GM19468 (cell line): ENCODE measurements at regions not wholly inside any gene's neighbourhood (a gene's known extent, or its start where the extent isn't known, plus 50 kb on each side); places are given as distances from the start of the nearest gene placed in this dataset.
"Not testable (repeated sequence)": the region's sequence is repeated elsewhere in the genome, so short reads cannot be mapped to it uniquely, and the experiment has no call there.

Source experiments
- ATAC-seq: cut with Tn5 transposase; IDR thresholded peaks from one replicate; pipeline ENCODE4 v1.9.1; 2021; ENCODE audit warnings: mild to moderate bottlenecking, moderate library complexity, moderate number of reproducible peaks; ENCODE audit not compliant: unreplicated experiment; ENCODE audit errors: extremely low read depth

DNA sequence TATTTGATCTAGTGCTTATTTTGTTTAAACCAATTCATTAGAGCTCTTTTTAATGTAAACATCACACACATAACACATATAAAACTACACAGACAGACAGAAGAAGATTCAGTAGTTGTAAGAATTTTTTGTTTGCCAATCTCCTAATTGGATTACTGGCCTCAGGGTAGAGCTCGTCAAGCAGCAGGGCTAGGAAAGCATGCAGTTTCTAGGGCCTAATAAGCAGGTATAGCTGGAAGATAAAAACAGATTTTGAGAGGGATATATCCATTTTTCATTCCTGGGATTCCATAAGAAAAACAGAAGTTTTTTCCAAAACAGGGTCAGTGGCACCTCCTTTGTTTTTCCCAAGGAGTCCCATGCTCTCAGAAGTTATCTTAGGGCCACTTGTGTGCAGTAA lies 265.2 kb upstream of the SGO1 start:
- ATAC-seq: no peak

DNA sequence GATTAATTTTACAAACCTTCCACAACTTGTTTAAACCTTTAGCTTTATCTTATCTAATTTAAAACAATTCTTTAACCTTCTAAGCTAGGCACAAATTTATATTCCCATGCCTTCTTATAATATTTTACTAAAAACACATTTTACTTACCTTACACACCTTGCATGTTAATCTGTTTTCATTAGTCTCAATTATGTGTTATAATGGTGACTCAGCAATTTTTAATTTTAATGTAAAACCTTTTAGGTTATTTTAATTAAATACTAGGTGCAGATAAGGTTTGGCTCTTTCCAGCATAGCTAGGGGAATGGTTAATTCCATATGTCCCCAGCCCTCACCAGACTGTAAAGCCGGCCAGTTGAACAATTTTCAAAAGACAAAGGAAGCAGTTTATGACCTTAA lies 264.6 kb upstream of the SGO1 start:
- ATAC-seq: no peak

DNA sequence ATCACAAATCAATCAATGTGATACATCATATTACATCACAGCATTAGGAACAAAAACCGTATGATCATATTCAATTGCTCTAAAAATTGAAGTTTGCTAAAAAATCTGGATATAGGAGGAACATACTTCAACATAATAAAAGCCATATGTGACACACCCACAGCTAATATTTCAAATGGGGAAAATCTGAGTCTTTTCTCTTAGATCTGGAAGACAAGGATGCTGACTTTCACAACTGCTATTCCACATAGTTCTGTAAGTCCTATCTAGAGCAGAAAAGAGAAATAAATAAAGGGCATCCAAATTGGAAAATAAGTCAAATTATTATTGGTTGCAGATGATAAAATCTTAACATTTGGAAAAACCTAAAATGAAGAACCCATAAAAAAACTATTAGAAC lies 256.8 kb upstream of the SGO1 start:
- ATAC-seq: no peak

DNA sequence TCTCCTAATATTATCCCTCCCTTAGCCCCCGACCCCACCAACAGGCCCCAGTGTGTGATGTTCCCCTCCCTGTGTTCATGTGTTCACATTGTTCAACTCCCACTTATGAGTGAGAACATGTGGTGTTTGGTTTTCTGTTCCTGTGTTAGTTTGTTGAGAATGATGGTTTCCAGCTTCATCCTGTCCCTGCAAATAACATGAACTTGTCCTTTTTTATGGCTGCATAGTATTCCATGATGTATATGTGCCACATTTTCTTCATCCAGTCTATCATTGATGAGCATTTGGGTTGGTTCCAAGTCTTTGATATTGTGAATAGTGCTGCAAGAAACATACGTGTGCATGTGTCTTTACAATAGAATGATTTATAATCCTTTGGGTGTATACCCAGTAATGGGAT lies 241.3 kb upstream of the SGO1 start:
- ATAC-seq: not testable (repeated sequence)

DNA sequence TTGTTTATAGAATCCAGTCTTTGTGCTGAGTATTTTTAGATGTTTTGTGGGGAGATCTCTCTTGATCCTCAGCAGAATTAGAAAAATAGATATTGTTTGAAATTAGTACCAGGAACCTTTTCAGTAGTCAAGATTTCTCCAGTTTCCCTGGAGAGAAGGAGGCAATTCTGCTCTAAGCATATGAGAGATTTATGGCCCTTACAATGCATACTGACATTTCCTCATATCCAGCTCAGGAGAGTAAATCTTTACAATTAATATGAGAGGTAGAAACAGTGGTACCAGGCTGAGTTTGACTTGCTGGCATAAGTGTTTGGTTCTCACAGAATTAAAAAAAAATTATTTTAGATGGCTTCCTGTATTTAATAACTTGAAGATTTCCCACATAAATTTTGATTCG lies 239.1 kb upstream of the SGO1 start:
- ATAC-seq: no peak

- ATAC-seq: no peak
These were observed 238.1 kb upstream of the SGO1 start for GRCh38 chr3:20424086-20424485.

DNA sequence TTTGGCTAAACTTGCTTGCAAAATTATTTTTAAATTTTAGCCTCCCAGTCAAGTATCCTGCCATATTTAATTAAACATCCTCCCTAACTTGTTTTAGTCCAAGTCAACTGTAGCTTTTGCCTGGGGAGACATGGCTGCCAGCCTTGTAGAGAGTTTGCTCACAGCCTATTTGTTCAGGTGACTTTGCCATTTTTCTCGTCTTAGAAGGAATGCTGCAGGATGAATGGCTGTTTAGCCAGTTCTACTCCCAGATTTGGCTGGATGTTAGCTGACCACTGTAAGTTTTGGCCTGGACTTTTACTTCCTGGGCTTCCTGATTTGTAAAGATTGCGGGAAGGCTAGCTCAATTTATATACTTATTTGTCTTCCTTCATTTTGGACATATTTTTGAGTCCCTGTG lies 236.4 kb upstream of the SGO1 start:
- ATAC-seq: no peak

DNA sequence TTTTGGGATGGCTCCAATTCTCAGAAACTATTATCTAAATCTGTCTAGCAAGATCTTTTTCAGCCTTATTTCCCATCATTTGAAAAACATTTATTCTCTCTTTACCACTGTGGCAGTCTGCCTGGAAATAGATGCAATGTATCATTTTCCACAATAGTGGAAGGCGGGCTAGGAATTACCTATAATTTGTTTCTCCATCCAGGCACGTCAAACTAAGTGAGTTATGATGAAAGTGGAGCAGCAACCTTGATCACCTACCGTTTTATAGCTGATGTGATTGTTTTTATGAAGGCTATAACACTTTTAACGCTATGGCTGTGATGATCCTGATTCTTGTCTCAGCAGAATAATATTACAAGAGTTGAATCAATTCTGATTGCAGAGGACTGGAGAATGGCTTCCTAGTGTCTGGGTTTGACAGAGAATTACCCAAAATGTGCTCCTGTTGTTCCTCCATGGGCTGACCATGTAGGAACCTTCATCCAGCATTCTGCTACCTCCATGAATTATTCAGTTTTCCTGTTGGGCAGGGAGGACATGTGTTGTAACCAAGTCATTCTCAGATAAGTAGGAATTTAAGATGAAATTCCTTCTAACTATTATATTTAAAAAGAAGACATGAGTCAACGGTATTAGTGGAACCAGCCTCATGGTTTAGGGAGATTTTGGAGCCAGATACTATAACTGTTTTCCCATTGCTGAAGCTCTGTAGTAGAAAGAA lies 231.5 kb upstream of the SGO1 start:
- no peak for ATAC-seq

DNA sequence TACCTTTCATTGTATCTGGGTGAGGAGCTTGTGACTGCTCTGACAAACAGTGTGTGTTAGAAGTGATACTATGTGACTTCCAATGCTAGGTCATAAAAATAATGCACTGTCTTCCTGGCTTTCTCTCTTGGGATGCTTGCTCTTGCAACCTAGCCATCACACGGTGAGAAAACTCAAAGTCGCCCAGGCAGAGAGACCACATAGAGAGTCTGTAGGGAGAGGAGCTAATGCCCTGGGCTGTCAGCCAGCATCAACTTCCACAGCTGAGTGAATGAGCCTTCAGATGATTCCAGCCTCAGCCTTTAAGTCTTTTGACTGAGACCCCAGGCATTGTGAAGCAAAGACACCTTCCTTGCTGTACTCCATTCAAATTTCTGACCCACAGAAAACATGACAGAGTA lies 220.6 kb upstream of the SGO1 start:
- ATAC-seq: no peak

- no peak for ATAC-seq
These were observed 219.7 kb upstream of the SGO1 start for GRCh38 chr3:20405744-20406143.

DNA sequence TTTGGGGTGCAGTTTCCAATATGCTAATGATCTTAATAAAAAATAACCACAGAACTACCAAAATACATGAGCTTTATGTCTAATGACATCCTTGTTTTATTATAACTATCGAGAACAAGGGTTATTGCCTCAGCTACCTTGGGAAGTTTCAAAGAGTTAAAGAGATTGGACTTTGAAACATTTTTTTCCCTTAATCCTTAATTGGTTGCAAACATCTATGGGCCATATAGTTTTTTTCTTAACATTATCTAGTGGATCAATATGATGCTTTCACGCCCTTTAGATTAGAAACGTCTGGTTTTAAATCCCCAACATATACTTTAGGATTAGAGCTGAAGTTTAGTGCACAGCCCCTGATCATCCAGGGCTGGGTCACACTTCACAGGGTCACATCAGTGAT lies 219.2 kb upstream of the SGO1 start:
- no peak for ATAC-seq

- ATAC-seq: no peak
These were observed 218.7 kb upstream of the SGO1 start for GRCh38 chr3:20404741-20405100.

DNA sequence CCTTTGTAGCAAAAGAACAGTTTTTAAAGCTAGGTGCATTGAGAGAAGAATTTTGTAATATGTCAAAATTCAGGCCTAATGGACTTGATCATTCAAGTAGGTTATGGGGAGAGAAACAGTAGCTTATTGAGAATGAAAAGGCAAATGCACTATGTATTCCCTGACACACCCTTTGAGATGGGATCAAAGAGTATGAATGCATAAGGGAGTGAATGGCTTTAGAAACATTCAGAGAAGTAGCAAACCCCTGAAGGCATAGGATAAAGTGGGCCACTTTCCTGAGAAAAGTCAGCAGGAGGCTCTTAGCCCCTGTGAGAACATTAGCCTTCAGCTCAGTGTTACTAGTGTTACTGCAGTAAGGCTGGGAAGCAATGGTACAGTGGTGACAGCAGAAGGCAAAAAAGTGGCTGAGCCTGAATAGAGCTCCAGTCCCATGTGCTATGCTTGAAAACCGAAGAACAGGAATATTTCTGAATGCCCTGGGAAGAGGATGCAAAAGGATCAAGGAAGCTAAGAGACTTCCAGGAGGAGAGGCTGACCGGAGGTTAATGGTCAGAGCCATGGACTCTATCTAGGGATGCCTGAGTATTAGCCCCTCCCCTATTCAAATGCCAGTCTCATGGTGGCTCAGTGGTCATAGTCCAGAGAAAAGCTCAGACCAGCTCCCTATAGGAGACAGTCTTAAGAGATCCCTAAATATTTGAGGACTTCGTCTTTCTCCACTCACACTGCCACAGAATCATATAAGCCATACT lies 218.2 kb upstream of the SGO1 start:
- ATAC-seq: no peak

- no peak for ATAC-seq
These were observed 215.2 kb upstream of the SGO1 start for GRCh38 chr3:20401253-20401652.

DNA sequence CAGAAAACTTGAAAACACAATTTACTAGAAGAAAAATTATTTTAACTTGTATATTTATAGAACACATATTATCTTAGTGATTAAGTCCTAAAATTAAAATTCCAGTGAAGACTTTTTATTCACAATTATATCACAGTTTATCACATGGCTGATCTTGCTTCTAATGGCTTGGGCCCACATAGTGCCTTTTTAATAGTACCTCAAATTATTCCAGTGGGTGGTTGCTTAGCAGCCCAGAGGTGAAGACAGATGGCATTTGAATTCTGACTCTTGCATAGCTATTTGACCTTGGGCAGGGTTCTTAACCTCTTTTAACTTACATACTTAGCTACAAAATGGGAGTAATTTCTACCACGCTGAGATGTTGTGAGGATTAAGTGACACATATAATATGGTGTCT lies 214.7 kb upstream of the SGO1 start:
- ATAC-seq: no peak

DNA sequence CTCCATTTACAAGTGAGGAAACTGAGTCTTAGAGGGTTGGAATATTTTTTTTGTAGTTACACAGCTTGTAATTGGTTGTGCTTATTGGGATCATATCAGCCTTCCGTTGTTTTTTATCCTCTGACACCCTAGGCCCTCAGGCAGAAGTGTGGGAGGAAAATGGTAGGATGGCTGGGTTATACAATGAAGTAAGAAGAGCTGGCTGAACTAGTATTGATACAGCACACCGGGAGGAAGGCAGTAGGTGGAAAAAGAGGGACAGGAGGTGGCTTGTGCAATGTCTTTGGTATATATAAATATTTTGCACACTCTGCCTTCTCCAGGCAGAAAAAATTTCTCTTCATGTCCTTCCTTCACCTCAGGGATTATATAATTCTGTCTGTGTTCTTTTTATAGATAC lies 214.3 kb upstream of the SGO1 start:
- ATAC-seq: no peak

DNA sequence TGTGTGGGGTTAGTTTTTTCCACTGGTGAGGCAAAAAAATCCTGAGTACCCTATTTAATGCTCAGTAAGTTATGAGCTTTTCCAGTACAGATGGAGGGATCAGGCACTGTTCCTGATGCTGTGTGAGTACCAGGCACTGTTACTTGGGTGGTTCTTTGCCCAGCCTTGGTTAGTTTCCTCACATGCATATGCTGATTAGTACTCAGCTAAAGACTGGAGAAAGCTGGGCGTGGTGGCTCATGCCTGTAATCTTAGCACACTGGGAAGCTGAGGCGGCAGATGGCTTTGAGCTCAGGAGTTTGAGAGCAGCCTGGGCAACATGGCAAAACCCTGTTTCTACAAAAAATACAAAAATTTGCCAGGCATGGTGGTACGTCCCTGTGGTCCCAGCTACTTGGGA lies 210.3 kb upstream of the SGO1 start:
- ATAC-seq: no peak

GRCh38 chr3:20395692-20396091 lies 209.7 kb upstream of the SGO1 start:
- ATAC-seq: no peak

- ATAC-seq: no peak
These were observed 208.2 kb upstream of the SGO1 start for GRCh38 chr3:20394243-20394642.

DNA sequence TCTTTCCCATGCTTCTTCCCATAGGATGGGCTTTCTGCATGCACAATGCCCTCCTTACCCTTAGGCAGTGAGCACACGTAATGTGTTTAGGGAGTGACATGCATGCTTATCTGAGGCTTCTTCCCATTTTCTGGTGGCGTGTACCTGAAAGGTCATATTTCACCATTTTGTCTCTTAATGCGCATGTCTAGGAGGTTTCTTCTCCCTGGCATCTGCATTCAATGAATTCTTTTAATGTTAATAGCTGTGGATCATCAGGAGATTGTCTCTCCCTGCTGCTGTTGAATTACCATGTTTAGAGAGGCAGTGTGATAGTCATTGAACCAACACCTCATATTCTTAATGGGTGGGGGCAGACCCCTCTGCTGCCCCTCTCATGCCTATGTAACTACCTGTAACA lies 205.6 kb upstream of the SGO1 start:
- ATAC-seq: no peak

DNA sequence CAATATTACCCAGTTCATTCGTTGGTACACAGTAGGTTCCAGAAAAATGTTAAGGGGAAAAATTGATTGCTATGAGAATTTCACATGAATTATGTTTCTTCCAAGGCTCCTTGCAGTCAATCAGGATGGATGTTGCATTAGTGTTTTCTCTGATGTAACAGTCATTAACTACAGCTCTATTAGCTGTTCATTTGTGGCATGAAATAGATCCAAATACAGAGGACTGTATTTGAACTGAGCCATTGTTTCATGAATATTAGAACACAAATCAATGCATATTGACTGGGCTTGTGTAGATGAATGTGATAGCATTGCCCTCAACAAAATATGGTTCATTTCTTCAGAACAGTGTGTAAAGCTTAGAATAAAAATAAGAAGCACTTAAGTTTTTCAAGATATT lies 203.0 kb upstream of the SGO1 start:
- no peak for ATAC-seq

DNA sequence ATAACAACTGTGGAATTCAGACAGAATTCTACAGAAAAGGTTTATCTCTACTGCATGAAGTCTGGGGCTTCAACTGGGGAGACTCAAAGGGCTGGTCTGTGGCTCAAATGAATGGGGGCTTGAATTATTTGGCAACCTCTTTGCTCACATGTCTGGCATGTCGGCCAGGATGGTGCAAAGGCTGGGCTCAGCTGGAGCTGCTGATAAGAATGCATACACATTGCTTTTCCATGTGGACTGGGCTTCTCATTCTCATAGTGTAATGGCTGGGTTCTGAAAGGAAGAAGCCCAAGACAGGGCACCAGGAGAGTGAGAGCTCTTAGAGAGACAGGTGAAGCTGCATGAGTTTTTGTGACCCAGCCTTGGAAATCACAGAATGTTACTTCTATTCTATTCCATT lies 194.3 kb upstream of the SGO1 start:
- ATAC-seq: no peak
